ENCODE measurements at regions not wholly inside any gene's neighbourhood (a gene's known extent, or its start where the extent isn't known, plus 50 kb on each side); places are given as distances from the start of the nearest gene placed in this dataset.

- peak; percentile 69 for DNase-seq (ENCODE audit: low read depth)
Observed at GRCh38 chr17:71975331-71975801, 145.5 kb upstream of the SOX9 start.

DNA sequence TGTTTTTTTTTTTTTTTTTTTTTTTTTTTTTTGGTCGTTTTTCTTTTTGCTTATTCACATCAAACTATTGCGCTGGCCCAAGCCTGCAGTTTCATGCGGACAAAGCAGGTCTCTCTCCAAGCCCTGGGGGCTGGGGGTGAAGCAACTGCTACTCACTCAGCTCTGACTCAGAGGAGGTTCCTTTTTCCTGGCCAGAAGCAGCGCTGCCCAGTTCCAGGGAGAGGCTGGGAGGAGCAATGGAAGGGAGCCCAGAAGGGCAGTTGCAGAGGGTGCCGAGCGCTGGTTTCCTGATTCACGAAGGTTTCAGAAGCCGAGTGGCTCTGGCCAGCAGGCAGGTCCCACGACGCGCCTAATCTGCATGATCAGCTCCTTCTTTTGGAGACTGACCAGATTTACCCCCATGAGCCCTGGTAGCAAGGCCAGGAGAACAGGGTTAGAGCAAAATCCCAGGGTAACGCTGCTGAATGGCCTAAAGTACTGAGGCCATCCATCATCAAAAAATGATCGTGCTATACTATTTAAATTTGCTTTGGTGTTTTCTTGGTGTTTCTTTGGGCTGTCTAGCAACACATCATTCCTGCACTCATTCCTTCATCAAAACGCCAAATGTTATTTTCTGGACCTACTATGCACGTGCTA lies 144.7 kb upstream of the SOX9 start:
- peak; percentile 98 for DNase-seq (ENCODE audit: low read depth)

DNA sequence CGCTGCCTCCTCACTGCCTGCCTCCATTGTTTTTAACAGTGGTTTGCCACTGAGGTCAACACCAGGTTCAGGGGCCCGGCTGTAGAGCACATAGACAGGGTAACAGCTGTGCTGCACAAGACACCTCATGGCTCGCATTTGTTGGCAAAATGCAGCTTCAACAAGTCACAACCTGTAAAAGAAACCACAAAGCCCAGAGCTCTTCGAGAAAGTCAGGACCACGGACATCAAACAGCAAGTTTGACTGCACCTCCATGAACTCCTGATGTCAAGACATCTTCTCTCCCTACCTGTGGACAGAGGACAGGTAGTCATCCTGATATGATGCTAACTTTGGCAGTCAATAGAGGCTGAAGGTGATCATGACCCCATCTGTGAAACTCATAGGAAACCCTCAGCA lies 142.4 kb upstream of the SOX9 start:
- DNase-seq (ENCODE audit: low read depth), result no peak

GRCh38 chr17:71980171-71980570 lies 140.6 kb upstream of the SOX9 start:
- peak; percentile 65 for DNase-seq (ENCODE audit: low read depth)

- DNase-seq (ENCODE audit: low read depth), result no peak
Observed at GRCh38 chr17:71983828-71984227, 137.0 kb upstream of the SOX9 start.

DNA sequence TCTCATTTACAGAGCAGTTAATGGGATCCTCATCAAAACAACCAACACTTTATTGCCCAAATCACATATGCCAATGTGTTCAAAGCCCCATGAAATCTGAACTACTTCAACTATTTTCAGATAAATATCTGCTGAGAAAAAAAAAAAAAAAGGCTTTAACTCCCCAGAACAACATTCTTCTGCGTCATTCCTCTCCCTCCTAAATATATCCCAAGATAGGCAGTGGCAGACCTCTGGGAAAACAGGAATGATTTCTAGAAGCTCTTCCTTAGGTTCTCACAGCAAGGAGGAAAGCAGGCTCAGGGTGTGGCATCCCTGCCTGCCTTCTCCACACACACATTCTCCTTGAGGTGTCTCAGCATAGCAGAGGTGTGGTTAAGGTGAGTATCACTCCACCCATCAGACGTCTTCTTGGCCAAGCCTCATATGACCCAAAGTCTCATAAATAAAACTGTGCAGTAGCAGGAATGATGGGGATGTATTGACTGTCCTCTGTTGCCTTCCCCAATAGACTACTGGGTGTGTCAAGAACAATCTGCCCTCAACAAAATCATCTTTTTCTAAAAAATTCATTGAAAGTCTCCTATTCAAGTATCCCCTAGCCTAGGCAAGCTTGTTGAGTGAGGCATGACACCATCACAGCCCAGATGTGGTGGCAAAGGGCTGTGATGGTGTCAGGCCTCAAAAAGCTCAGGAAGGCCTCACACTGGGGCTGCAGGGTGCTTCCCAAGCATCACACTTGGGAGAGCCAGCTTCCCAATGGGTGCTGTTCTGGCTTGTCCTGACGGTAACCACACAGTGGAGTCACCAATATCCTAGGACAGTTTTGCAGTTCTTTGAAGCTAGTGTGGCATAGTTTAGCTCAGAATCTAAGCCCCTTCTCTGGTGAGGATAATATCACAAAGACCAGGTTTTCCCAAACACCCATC lies 135.4 kb upstream of the SOX9 start:
- peak; percentile 62 for DNase-seq (ENCODE audit: low read depth)

DNA sequence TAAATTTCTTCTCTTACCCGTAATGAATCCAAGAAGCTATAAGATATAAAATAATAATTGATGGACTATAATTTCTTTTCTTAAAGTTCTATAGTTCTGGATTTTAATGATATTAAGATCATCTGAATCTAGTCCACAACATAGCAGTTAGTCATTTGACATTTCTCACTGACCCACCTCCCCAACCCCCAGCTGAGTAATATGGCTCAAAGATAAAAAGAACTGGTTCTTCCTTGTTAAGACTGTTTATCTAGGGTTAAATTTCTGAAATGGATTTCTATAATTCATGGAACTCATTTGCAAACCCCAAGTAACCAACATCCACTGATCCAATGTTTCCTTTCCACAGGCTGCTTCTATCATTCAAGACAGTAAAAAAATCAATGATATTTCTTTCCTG lies 133.9 kb upstream of the SOX9 start:
- DNase-seq (ENCODE audit: low read depth), result no peak

- peak; percentile 32 for DNase-seq (ENCODE audit: low read depth)
Observed at GRCh38 chr17:71987634-71988033, 133.2 kb upstream of the SOX9 start.

- no peak for DNase-seq (ENCODE audit: low read depth)
Observed at GRCh38 chr17:71989117-71989516, 131.7 kb upstream of the SOX9 start.

GRCh38 chr17:71993363-71993762 lies 127.5 kb upstream of the SOX9 start:
- no peak for DNase-seq (ENCODE audit: low read depth)

- DNase-seq (ENCODE audit: low read depth), result no peak
Observed at GRCh38 chr17:71995590-71995989, 125.2 kb upstream of the SOX9 start.

DNA sequence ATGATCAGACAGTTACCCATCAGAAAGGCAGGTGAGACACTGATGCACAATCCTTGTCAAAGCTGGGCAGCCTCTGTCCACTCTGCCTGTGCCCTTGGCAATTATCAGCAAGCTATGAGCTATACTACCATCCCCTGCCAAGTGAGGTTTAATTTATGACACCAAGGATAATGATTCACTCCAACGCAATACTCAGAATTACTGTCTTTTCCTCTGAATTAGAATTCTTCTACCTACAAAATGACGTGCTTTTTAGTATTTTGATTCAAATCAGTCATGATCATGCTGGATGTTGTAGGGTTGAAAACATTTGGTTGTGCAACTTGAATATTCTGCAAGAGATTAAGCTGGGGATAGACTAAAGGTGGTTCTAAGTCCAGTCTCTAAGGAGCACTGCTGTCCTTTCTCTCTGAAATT lies 116.8 kb upstream of the SOX9 start:
- peak; percentile 45 for DNase-seq (ENCODE audit: low read depth)

DNA sequence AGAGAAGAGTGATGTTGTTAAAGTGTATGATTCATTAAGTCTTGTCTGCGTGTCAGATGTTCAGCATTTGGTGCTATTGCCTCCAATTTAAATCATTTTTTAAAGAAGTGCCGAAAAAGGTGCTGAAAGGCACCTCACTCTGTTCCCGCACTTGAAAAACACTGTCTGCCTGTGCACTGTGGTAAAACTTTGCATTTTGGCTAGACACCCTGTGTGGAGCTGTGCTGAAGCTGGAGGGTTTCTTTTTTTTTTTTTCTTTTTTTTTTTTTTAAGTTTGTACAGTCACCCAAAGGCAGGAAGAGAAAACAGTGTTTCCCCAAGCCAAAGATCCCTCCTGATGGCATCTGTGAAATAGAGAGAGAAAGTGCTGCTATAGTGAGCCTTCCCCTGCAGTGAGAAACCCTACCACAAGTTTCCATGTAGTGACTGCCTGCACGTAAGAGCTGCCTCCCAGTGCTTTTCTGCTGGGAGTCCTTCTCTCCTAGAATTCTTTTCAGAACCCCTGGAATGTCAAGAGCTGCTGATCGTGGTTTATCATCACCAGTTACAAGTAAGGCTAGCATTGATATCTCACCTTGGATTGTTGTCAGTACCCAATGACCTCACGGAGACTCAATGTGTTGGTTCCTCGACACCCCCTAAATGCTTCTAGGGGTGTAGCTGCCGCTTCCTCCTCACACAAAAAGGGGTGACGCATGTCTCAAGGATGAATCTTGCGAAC lies 116.0 kb upstream of the SOX9 start:
- DNase-seq (ENCODE audit: low read depth), result no peak

DNA sequence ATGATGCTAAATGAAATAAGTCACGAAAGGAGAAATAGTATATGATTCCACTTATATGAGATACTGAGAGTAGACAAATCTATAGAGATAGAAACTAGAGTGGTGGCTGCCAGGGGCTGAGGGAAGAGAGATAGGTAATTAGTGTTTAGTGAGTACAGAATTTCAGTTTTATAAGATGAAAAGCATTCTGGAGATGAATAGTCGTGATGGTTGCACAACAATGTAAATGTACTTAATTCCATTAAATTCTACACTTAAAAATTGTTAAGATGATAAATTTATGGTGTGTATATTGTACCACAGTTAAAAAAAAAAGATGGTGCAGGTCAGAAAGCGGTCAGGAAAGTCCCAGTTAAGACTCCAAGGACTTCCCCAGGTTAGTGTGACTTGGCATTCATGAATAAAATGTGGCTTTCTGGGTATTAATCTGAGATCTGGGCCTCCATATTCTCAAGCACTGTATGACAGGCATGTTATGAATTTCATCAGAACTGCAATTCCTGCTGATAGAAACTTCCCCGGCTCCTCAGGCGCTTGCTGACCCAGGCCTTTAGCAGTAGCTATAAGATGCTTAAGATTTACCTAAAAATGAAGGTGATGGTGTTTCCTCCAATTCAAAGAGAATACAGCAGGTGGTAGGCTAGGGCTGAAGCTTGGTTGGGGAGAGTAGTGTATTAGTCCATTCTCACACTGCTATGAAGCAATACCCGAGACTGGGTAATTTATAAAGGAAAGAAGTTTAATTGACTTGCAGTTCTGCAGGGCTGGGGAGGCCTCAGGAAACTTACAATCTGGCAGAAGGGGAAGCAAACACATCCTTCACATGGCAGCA lies 115.3 kb upstream of the SOX9 start:
- DNase-seq (ENCODE audit: low read depth), result no peak

- DNase-seq (ENCODE audit: low read depth), result no peak
Observed at GRCh38 chr17:72008236-72008876, 112.5 kb upstream of the SOX9 start.

- DNase-seq (ENCODE audit: low read depth), result no peak
Observed at GRCh38 chr17:72011561-72011960, 109.3 kb upstream of the SOX9 start.

DNA sequence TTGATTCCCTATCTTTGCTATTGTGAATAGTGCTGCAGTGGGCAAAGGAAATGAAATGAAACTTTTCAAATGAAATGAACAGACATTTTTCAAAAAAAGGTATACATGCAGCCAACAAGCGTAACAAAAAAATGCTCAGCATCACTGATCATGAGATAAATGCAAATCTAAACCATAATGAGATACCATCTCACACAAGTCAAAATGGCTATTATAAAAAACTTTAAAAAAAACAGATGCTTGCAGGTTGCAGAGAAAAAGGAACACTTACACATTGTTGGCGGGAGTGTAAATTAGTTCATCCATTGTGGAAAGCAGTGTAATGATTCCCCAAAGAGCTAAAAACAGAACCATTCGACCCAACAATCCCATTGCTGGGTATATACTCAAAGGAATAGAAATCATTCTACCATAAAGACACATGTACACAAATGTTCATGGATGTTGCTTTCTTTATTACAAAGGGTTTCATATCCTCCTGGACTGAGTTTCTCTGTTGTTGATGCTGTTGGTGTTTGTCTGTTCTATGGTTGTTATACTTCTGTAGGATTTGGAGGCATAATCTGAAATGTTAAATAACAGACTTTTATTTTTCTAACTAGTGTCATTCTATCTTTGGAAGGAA lies 99.3 kb upstream of the SOX9 start:
- DNase-seq (ENCODE audit: low read depth), result no peak

DNA sequence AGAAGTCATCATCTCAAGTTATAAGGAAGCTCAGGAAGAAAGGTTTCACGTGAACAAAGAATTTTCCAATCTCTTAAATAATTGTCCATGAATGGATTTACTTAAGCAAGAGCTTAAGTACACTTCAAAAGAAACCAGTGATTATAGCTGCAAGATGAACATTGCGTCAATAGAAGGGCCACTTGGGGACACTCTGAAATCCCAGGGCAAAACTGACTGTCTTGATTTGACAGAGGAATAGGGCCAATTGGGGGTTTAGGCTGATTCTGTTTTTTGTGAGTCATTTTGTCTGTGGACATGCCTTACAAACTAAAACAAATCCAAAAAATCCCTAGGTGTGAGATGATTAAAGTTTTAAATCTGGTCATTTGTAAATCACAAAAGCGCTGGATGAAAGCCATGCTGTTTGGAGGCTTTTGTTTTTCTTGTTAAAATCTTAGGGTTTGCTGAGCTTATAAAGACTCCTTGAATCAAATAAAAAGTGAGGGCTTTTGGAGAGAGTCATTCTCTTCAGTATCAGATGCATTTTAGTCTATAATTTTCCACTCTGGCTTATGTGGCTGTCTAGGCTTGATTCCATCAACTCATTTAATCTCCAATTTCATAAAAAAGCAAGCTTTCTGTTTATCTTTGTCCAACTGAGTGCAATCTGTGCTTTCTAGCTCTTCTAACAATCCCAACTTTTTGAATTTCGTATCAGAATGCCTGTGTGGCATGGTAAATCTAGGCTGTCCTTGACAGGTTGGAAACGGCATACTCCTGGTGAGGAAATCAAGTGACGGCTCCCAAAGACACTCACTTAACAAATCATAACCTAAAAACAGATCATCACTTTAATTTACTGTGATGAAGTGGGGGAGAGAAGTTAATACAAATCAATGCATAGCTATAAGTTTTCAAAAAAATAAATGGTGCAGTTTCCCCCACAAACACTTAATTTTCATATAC lies 98.2 kb upstream of the SOX9 start:
- no peak for DNase-seq (ENCODE audit: low read depth)

- no peak for DNase-seq (ENCODE audit: low read depth)
Observed at GRCh38 chr17:72024457-72024856, 96.4 kb upstream of the SOX9 start.

DNA sequence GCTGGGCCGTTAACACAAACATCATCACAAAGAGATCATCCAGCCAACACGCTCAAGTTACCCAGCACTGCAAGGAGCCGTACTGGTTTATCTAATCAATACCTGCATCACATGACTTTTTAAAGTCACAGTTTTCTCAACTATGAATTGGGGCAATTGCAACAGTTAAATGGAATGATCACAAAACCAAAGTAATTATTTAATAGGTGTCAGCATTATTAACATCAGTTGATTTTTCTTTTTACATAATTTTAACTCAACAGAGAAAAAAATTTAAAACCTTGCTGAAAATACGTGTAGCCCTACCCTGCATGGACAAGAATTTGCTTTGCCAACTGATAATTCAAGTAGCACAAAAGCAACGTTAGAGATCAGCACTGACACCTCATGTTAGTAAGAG lies 95.7 kb upstream of the SOX9 start:
- DNase-seq (ENCODE audit: low read depth), result no peak

Measured in EH (cell line).